ENCODE measurements at regions not wholly inside any gene's neighbourhood (a gene's known extent, or its start where the extent isn't known, plus 50 kb on each side); places are given as distances from the start of the nearest gene placed in this dataset.

- no peaks in the 10 kb centered on the region for H3K4me1 ChIP-seq (ENCODE audit: insufficient read depth)
- H2AFZ ChIP-seq = no peak overlapping the region
- H3K27ac Mint-ChIP-seq = no peak overlapping the region
- no peaks in the 10 kb centered on the region for H3F3A ChIP-seq (replicated peaks; ENCODE audit: low read depth)
- H3K36me3 Mint-ChIP-seq (ENCODE audit: low read depth) = no peaks in the 10 kb centered on the region
- H3K36me3 ChIP-seq (ENCODE audit: insufficient read depth) = no peaks in the 10 kb centered on the region; the same call in 1 of the 2 replicates
- H3K9me2 ChIP-seq (ENCODE audit: insufficient read depth) = no peaks in the 10 kb centered on the region
- no peak overlapping the region for H3K27ac ChIP-seq (ENCODE audit: low read depth)
- no peak overlapping the region for H3K4me3 ChIP-seq
- H3K4me1 Mint-ChIP-seq = no peaks in the 10 kb centered on the region
- H3K4me2 ChIP-seq = no peak overlapping the region
- no peaks in the 10 kb centered on the region for H3K79me2 ChIP-seq (replicated peaks; ENCODE audit: insufficient read depth)
- no peaks in the 10 kb centered on the region for H3K27me3 ChIP-seq (ENCODE audit: insufficient read depth)
- H3K9me3 Mint-ChIP-seq = no peaks in the 10 kb centered on the region
- no peaks in the 10 kb centered on the region for H4K20me1 ChIP-seq (replicated peaks; ENCODE audit: insufficient read depth)
- H3K4me3 Mint-ChIP-seq = no peak overlapping the region
- no peak for DNase-seq (ENCODE audit: low spot score)
- TF ChIP-seq EZH2phosphoT487 (IDR thresholded peaks at IDR 0.05; ENCODE audit: unreplicated experiment) (no peak), POLR2AphosphoS5 (IDR thresholded peaks at IDR 0.05; ENCODE audit: low read depth) (no peak), EZH2 (IDR thresholded peaks at IDR 0.05; ENCODE audit: low read depth, unreplicated experiment) (no peak), ZNF462 (CRISPR knock-in tag; IDR thresholded peaks at IDR 0.05) (no peak), ZNF114 (CRISPR knock-in tag; IDR thresholded peaks at IDR 0.05) (no peak), CREB1 (CRISPR knock-in tag; IDR thresholded peaks at IDR 0.05; ENCODE audit: low read depth) (no peak), JUNB (IDR thresholded peaks at IDR 0.05; ENCODE audit: unreplicated experiment) (no peak), STAT1 (IDR thresholded peaks at IDR 0.05; ENCODE audit: unreplicated experiment) (no peak), NANOG (IDR thresholded peaks at IDR 0.05; ENCODE audit: borderline replicate concordance) (no peak), ZNF331 (CRISPR knock-in tag; IDR thresholded peaks at IDR 0.05; ENCODE audit: low read depth) (no peak), ETS1 (IDR thresholded peaks at IDR 0.05) (no peak), REST (IDR thresholded peaks at IDR 0.05; ENCODE audit: unreplicated experiment) (no peak)
- TF ChIP-seq, protein P1, sequence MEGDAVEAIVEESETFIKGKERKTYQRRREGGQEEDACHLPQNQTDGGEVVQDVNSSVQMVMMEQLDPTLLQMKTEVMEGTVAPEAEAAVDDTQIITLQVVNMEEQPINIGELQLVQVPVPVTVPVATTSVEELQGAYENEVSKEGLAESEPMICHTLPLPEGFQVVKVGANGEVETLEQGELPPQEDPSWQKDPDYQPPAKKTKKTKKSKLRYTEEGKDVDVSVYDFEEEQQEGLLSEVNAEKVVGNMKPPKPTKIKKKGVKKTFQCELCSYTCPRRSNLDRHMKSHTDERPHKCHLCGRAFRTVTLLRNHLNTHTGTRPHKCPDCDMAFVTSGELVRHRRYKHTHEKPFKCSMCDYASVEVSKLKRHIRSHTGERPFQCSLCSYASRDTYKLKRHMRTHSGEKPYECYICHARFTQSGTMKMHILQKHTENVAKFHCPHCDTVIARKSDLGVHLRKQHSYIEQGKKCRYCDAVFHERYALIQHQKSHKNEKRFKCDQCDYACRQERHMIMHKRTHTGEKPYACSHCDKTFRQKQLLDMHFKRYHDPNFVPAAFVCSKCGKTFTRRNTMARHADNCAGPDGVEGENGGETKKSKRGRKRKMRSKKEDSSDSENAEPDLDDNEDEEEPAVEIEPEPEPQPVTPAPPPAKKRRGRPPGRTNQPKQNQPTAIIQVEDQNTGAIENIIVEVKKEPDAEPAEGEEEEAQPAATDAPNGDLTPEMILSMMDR (conservative IDR thresholded peaks at IDR 0.05; ENCODE audit: low read depth in 2 of 2) = no peak
- no peak for ATAC-seq
- no peaks in the 10 kb centered on the region for H3K27me3 Mint-ChIP-seq (ENCODE audit: insufficient read depth, low read depth, poor library complexity)
Measured at GRCh38 chr6:145306489-145306888, 428.8 kb downstream of the EPM2A start.

Measured in GM23338 (cell line).